22Rv1 (cell line): ENCODE measurements at regions not wholly inside any gene's neighbourhood (a gene's known extent, or its start where the extent isn't known, plus 50 kb on each side); places are given as distances from the start of the nearest gene placed in this dataset.

ENCODE experiments used
- ZFX ChIP-seq: fragments of 450-650 bp; IDR thresholded peaks from 2 replicates; pipeline ENCODE4 v1.6.1; 2017; ENCODE audit warnings: antibody characterized with exemption, borderline replicate concordance
- TF ChIP-seq, protein P1 (sequence below): fragments of 450-650 bp; IDR thresholded peaks from 2 replicates; pipeline ENCODE4 v1.5.1; 2017; ENCODE audit warnings: mild to moderate bottlenecking

DNA sequence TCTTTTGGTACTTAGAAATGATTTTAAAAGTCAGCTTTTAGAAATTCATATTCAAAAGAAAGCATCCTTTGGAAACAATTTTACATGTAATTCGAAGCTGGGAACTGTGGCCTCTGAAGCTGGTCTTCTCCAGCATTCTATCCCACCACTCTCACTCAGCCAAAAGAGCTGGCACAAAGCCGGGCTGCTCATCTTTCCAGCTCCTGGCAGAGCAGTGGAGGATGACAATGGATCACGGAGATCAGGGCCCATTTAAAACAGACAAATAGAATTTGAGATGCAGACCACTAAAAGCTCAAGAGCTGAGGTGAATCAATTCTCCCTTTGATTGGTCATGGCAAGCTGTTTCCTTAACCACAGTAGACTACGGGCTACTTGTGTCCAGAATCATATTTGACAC lies 60.6 kb downstream of the OTOR start:
- TF ChIP-seq, protein P1, sequence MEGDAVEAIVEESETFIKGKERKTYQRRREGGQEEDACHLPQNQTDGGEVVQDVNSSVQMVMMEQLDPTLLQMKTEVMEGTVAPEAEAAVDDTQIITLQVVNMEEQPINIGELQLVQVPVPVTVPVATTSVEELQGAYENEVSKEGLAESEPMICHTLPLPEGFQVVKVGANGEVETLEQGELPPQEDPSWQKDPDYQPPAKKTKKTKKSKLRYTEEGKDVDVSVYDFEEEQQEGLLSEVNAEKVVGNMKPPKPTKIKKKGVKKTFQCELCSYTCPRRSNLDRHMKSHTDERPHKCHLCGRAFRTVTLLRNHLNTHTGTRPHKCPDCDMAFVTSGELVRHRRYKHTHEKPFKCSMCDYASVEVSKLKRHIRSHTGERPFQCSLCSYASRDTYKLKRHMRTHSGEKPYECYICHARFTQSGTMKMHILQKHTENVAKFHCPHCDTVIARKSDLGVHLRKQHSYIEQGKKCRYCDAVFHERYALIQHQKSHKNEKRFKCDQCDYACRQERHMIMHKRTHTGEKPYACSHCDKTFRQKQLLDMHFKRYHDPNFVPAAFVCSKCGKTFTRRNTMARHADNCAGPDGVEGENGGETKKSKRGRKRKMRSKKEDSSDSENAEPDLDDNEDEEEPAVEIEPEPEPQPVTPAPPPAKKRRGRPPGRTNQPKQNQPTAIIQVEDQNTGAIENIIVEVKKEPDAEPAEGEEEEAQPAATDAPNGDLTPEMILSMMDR = no peak
- TF ChIP-seq ZFX = no peak
